ENCODE measurements at regions not wholly inside any gene's neighbourhood (a gene's known extent, or its start where the extent isn't known, plus 50 kb on each side); places are given as distances from the start of the nearest gene placed in this dataset.

DNA sequence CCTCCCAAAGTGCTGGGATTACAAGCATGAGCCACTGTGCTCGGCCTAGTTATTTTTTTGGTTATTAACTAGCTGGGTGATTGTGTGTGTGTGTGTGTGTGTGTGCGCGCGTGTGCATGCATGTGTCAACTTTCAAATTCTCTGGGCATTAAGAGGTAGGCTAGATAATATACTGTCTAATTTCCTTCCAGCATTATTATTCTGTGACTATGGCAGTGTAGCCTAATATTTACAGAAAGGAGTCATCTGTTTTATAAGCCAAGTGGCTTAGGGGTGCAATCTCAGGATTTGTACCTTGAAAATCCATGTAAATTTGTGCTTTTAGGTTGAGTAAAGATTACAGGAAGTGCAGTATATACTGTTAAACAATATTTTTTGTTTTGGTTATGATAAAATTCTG lies 85.1 kb upstream of the ZBTB20 start:
- TF ChIP-seq, protein P1, sequence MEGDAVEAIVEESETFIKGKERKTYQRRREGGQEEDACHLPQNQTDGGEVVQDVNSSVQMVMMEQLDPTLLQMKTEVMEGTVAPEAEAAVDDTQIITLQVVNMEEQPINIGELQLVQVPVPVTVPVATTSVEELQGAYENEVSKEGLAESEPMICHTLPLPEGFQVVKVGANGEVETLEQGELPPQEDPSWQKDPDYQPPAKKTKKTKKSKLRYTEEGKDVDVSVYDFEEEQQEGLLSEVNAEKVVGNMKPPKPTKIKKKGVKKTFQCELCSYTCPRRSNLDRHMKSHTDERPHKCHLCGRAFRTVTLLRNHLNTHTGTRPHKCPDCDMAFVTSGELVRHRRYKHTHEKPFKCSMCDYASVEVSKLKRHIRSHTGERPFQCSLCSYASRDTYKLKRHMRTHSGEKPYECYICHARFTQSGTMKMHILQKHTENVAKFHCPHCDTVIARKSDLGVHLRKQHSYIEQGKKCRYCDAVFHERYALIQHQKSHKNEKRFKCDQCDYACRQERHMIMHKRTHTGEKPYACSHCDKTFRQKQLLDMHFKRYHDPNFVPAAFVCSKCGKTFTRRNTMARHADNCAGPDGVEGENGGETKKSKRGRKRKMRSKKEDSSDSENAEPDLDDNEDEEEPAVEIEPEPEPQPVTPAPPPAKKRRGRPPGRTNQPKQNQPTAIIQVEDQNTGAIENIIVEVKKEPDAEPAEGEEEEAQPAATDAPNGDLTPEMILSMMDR (IDR thresholded peaks at IDR 0.05; ENCODE audit: low read depth, low read length, missing control alignments) = no peak
- in situ Hi-C loops (cut with HindIII; ENCODE audit: low sequenced_read_pairs) = no loop called here
- H3K4me3 ChIP-seq (ENCODE audit: low read depth, low read length) = no peak overlapping the region
- DNase-seq (ENCODE audit: low read depth) = no peak

DNA sequence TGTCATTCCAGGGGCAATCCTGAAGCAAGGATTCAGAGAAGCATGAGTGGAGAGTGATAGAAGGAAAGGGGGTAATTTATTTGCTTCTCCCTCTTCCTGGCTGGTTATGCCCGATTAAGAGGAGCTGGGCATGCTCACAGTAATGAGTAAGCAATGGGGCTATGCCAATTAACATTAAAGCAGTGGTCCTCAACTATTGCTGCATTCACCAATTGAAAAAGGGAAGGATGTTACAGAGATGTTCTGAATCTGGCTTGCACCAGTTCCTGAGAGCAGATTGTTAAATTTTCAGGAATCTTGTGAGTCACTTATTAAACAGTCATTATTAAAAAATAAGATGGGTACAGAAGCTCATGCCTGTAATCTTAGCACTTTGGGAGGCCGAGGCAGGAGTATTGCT lies 85.9 kb upstream of the ZBTB20 start:
- no peak overlapping the region for H3K4me3 ChIP-seq (ENCODE audit: low read depth, low read length)
- TF ChIP-seq, protein P1 (IDR thresholded peaks at IDR 0.05; ENCODE audit: low read depth, low read length, missing control alignments) = no peak
- in situ Hi-C loops (cut with HindIII; ENCODE audit: low sequenced_read_pairs) = no loop called here
- DNase-seq (ENCODE audit: low read depth) = no peak

GRCh38 chr3:115236496-115236895 lies 89.4 kb upstream of the ZBTB20 start:
- TF ChIP-seq, protein P1 (IDR thresholded peaks at IDR 0.05; ENCODE audit: low read depth, low read length, missing control alignments) = no peak

GRCh38 chr3:115239717-115240116 lies 92.6 kb upstream of the ZBTB20 start:
- in situ Hi-C loops (cut with HindIII; ENCODE audit: low sequenced_read_pairs) = no loop called here
- no peak overlapping the region for H3K4me3 ChIP-seq (ENCODE audit: low read depth, low read length)
- TF ChIP-seq, protein P1 (IDR thresholded peaks at IDR 0.05; ENCODE audit: low read depth, low read length, missing control alignments) = no peak
- DNase-seq (ENCODE audit: low read depth) = peak; percentile 71

More at GRCh38 chr3:115236496-115236895, 89.4 kb upstream of the ZBTB20 start:
- no peak overlapping the region for H3K4me3 ChIP-seq (ENCODE audit: low read depth, low read length)
- in situ Hi-C loops (cut with HindIII; ENCODE audit: low sequenced_read_pairs) = no loop called here
- no peak for DNase-seq (ENCODE audit: low read depth)

GRCh38 chr3:115244350-115244749 lies 97.3 kb upstream of the ZBTB20 start:
- no peak overlapping the region for H3K4me3 ChIP-seq (ENCODE audit: low read depth, low read length)
- TF ChIP-seq, protein P1 (IDR thresholded peaks at IDR 0.05; ENCODE audit: low read depth, low read length, missing control alignments) = no peak
- no peak for DNase-seq (ENCODE audit: low read depth)
- in situ Hi-C loops (cut with HindIII; ENCODE audit: low sequenced_read_pairs) = no loop called here

DNA sequence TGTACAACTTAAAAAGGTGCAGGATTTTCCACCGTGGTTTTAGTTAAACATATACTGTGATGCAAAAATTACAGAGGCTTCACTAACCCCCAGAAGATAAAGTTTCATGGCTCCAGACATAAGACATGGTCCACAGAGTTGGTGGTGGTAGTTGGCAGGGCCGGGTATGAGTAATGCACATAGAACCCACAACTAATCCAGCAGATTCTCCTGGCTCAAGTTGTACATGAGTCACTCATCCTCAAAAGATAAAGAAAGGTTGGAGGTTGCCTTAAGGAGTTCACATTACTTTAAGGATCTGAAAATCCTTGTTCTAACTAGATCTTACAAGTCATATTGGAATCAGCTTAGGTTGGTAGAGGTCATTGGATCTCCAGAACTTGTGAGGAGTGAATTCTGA lies 98.3 kb upstream of the ZBTB20 start:
- in situ Hi-C loops (cut with HindIII; ENCODE audit: low sequenced_read_pairs) = no loop called here
- no peak overlapping the region for H3K4me3 ChIP-seq (ENCODE audit: low read depth, low read length)
- TF ChIP-seq, protein P1 (IDR thresholded peaks at IDR 0.05; ENCODE audit: low read depth, low read length, missing control alignments) = no peak
- DNase-seq (ENCODE audit: low read depth) = peak; percentile 87

GRCh38 chr3:115245899-115246298 lies 98.8 kb upstream of the ZBTB20 start:
- DNase-seq (ENCODE audit: low read depth) = no peak
- in situ Hi-C loops (cut with HindIII; ENCODE audit: low sequenced_read_pairs) = no loop called here
- TF ChIP-seq, protein P1 (IDR thresholded peaks at IDR 0.05; ENCODE audit: low read depth, low read length, missing control alignments) = no peak
- no peak overlapping the region for H3K4me3 ChIP-seq (ENCODE audit: low read depth, low read length)
